ENCODE measurements at regions not wholly inside any gene's neighbourhood (a gene's known extent, or its start where the extent isn't known, plus 50 kb on each side); places are given as distances from the start of the nearest gene placed in this dataset.

DNA sequence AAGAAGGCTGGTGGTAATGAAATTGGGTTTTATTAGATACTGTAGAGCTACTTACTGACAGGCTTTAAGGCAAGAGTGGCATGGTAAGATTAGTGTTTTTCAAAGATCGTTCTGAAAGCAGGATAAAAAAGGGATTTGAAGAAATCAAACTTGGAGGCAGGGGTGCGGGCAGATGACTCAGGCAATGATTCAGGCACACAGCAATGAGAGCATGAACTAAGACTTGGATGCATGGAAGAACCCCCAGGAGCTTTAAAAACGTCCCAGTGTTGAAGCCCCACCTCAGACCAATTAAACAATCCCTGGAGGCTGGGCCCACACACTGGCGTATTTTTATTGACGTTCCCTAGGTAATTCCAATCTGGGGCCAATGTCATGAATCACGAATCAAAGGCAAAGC, 102.5 kb downstream of the SREK1 start:
- Mint-ChIP-seq H3K9me3 (no peaks in the 10 kb centered on the region), H3K4me1 (ENCODE audit: unreplicated experiment) (no peaks in the 10 kb centered on the region), H3K36me3 (no peaks in the 10 kb centered on the region), H3K27ac (no peak overlapping the region), H3K4me3 (no peak overlapping the region), H3K27me3 (peaks cover 12% of the 10 kb centered on the region)
- no peak for DNase-seq (ENCODE audit: extremely low spot score, unreplicated experiment)
- TF ChIP-seq, protein P1, sequence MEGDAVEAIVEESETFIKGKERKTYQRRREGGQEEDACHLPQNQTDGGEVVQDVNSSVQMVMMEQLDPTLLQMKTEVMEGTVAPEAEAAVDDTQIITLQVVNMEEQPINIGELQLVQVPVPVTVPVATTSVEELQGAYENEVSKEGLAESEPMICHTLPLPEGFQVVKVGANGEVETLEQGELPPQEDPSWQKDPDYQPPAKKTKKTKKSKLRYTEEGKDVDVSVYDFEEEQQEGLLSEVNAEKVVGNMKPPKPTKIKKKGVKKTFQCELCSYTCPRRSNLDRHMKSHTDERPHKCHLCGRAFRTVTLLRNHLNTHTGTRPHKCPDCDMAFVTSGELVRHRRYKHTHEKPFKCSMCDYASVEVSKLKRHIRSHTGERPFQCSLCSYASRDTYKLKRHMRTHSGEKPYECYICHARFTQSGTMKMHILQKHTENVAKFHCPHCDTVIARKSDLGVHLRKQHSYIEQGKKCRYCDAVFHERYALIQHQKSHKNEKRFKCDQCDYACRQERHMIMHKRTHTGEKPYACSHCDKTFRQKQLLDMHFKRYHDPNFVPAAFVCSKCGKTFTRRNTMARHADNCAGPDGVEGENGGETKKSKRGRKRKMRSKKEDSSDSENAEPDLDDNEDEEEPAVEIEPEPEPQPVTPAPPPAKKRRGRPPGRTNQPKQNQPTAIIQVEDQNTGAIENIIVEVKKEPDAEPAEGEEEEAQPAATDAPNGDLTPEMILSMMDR (conservative IDR thresholded peaks at IDR 0.05) = no peak

DNA sequence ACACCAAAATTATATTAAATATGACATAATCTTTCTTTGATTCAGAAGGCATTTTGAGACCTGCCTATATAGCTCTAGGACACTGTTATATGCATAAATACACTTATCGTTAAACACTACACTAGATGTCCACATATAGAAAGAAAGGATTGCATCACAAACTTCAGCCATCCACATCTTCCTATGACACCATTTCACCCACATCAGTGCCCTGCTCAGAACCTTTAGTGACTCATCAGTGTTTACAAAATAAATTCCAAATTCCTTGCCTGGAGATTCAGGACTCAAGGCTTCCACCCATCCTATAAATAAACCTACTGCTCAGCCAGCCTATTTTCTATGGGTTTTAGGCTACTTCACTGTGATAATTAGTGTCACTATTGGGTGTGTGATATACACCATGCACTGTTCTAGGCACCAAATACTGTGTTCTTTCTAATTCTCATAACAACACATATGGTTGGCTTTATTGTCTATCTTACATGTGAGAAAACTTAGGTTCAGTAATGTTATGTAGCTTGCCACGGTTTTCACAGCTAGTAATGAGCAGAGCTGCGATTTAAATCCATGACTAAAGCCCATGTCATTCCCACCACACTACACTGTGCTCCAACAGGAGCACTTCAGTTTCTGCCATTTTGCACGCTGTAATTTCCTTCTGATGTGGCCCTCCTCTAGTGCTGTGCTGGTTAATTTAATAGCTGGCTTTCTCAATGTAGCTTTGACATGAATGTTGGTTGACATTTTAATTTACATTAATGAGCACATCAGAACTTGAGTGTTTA, 103.3 kb downstream of the SREK1 start:
- TF ChIP-seq, protein P1 (conservative IDR thresholded peaks at IDR 0.05) = no peak
- H3K27me3 Mint-ChIP-seq = peaks cover 7% of the 10 kb centered on the region
- DNase-seq (ENCODE audit: extremely low spot score, unreplicated experiment) = no peak
- no peaks in the 10 kb centered on the region for H3K9me3 Mint-ChIP-seq
- no peaks in the 10 kb centered on the region for H3K4me1 Mint-ChIP-seq (ENCODE audit: unreplicated experiment)
- H3K27ac Mint-ChIP-seq = no peak overlapping the region
- H3K4me3 Mint-ChIP-seq = no peak overlapping the region
- no peaks in the 10 kb centered on the region for H3K36me3 Mint-ChIP-seq

DNA sequence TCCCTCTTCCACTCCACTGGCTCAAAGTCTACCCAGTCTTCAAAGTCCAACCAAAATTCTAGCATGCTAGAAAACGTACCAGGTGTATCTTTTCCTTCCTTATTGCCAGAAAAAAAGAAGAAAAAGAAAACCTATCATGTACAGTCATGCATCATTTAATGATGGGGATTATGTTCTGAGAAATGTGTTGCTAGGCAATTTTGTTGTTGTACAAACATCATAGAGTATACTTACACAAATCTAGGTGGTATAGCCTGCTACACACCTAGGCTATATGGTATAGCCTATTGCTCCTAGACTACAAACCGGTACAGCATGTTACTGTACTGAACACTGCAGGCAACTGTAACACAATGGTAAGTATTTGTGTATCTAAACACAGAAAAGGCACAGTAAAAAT, 104.8 kb downstream of the SREK1 start:
- TF ChIP-seq, protein P1 (conservative IDR thresholded peaks at IDR 0.05) = no peak
- Mint-ChIP-seq H3K4me1 (ENCODE audit: unreplicated experiment) (no peaks in the 10 kb centered on the region), H3K36me3 (no peaks in the 10 kb centered on the region), H3K9me3 (no peaks in the 10 kb centered on the region), H3K27me3 (peaks cover 2% of the 10 kb centered on the region), H3K27ac (no peak overlapping the region), H3K4me3 (no peak overlapping the region)
- DNase-seq (ENCODE audit: extremely low spot score, unreplicated experiment) = no peak

DNA sequence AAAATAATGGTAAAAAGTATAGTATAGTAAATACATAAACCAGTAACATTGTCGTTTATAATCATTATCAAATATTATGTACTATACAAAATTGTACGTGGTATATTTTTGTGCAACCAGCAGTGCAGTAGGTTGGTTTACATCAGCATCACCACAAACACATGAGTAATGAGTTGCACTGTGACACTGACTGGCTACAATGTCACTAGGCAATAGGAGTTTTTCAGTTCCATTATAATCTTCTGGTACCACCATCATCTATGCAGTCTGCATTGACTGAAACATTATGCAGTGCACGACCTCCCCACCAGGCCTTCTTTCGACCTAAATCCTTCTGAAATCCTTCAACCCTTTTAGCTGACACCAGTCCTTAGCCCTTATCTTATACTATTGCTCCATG, 105.8 kb downstream of the SREK1 start:
- Mint-ChIP-seq H3K27me3 (peaks cover 2% of the 10 kb centered on the region), H3K4me1 (ENCODE audit: unreplicated experiment) (no peaks in the 10 kb centered on the region), H3K4me3 (no peak overlapping the region), H3K36me3 (no peaks in the 10 kb centered on the region), H3K9me3 (no peaks in the 10 kb centered on the region), H3K27ac (no peak overlapping the region)
- TF ChIP-seq, protein P1 (conservative IDR thresholded peaks at IDR 0.05) = no peak
- no peak for DNase-seq (ENCODE audit: extremely low spot score, unreplicated experiment)

DNA sequence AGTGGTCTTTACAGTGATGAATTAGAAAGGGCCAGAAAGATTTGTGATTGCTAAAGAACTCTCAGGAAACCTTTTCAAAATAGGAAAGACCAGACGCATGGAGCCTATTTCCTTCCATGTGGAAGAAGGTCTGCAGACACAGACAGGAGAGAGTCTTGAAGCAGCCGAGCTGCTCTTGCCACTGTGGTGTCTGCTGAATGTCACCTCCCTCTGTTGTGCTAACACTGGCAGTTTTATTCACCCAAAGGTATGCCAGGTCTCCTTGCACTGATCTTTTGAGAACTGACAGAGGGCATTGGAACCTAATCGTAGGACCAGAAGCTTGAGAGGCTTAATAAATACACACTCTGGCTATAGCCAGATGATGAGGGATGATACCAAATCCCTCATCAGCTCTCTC, 108.7 kb downstream of the SREK1 start:
- Mint-ChIP-seq H3K36me3 (no peaks in the 10 kb centered on the region), H3K4me3 (no peak overlapping the region), H3K27me3 (peaks cover 2% of the 10 kb centered on the region), H3K9me3 (no peaks in the 10 kb centered on the region), H3K4me1 (ENCODE audit: unreplicated experiment) (no peaks in the 10 kb centered on the region), H3K27ac (no peak overlapping the region)
- TF ChIP-seq, protein P1 (conservative IDR thresholded peaks at IDR 0.05) = no peak
- no peak for DNase-seq (ENCODE audit: extremely low spot score, unreplicated experiment)
